K562 (cell line): ENCODE measurements at regions not wholly inside any gene's neighbourhood (a gene's known extent, or its start where the extent isn't known, plus 50 kb on each side); places are given as distances from the start of the nearest gene placed in this dataset.

ENCODE experiments used
- ATAC-seq: fragments of 200-7000 bp; cut with Tn5 transposase; 3 replicates; pipeline ENCODE4 v1.9.1; 2020; ENCODE audit warnings: moderate library complexity
- BruUV-seq: library from RNA; stranded (reverse); fragments of 400-500 nt; replicated peaks from 2 replicates; lab custom pipeline; 2021; lab: Mats Ljungman, UMichigan
- CTCF ChIA-PET: fragments of 300-600 bp; formaldehyde crosslinking; extraction: SDS; loops from one replicate; lab custom pipeline; 2021; ENCODE audit warnings: low intra/inter-chr PET ratio; lab: Yijun Ruan, JAX
- POLR2A ChIA-PET: fragments of 300-600, 350-650 bp; sonication (Branson Sonifier 250); formaldehyde crosslinking; extraction: SDS; loops from one replicate; lab custom pipeline; 2021; ENCODE audit warnings: antibody characterized with exemption, inconsistent platforms; lab: Yijun Ruan, JAX
- DNase-seq, 4 experiments: peaks; one replicate each; pipeline versions ENCODE4 v3.0.0 to v3.0.0-alpha.2; 2011 to 2018; ENCODE audit warnings: low spot score in 3 of 4, mixed read lengths in 3 of 4; ENCODE audit errors: extremely low read depth in 1 of 4
- FAIRE-seq: peaks from 2 replicates; lab custom pipeline; 2011; peaks lifted over from hg19 to GRCh38; lab: Jason Lieb, UNC
- H2AFZ ChIP-seq: 2 replicates; pipeline ENCODE4 v1.6.0; 2011; ENCODE audit warnings: low read depth, low read length, control low read depth, inconsistent platforms
- H3K27ac ChIP-seq: fragments of 200-600 bp; 3 replicates; pipeline ENCODE4 v1.8.0; 2011; ENCODE audit warnings: low read depth, mild to moderate bottlenecking, control low read depth, inconsistent platforms, low read length, moderate library complexity, mixed read lengths; ENCODE audit errors: extremely low read depth
- H3K27me3 ChIP-seq, 2 experiments: fragments of 300-600 bp in 1 of 2; 2 replicates in 1 of 2; 3 replicates in 1 of 2; pipeline versions ENCODE4 v1.6.0 to v1.8.0; 2011; ENCODE audit warnings: inconsistent platforms in 2 of 2, low read length in 2 of 2, mild to moderate bottlenecking in 1 of 2, mixed read lengths in 1 of 2, moderate library complexity in 1 of 2; ENCODE audit not compliant: control insufficient read depth in 2 of 2, insufficient read depth in 2 of 2
- H3K36me3 ChIP-seq: fragments of 300-600 bp; 3 replicates; pipeline ENCODE4 v1.8.0; 2011; ENCODE audit warnings: mild to moderate bottlenecking, low read length, inconsistent platforms; ENCODE audit not compliant: control insufficient read depth, insufficient read depth
- H3K4me1 ChIP-seq, 2 experiments: fragments of 200-600 bp in 1 of 2; replicated peaks in 1 of 2; 2 replicates in 1 of 2; 3 replicates in 1 of 2; pipeline versions ENCODE4 v1.5.1 to v1.8.0; 2011; ENCODE audit warnings: inconsistent platforms in 2 of 2, low read length in 2 of 2, mild to moderate bottlenecking in 1 of 2, mixed read lengths in 1 of 2, moderate library complexity in 1 of 2; ENCODE audit not compliant: control insufficient read depth in 2 of 2, insufficient read depth in 2 of 2
- H3K4me2 ChIP-seq: 2 replicates; pipeline ENCODE4 v1.6.1; 2011; ENCODE audit warnings: low read length, control low read depth, inconsistent platforms, mixed read lengths; ENCODE audit not compliant: insufficient read depth
- H3K4me3 ChIP-seq: fragments of 200-600 bp; sonication (generic), shearing (Covaris generic); 2 replicates; pipeline ENCODE4 v1.5.1; 2016; ENCODE audit warnings: control low read depth, inconsistent platforms
- H3K79me2 ChIP-seq: fragments of 200-600 bp; 3 replicates; pipeline ENCODE4 v1.8.0; 2011; ENCODE audit warnings: low read length, inconsistent platforms; ENCODE audit not compliant: control insufficient read depth, insufficient read depth
- H3K9ac ChIP-seq, 2 experiments: 2 replicates each; pipeline versions ENCODE4 v1.6.0 to v1.6.1; 2011; ENCODE audit warnings: low read depth in 2 of 2, low read length in 2 of 2, control low read depth in 1 of 2, inconsistent platforms in 1 of 2, mild to moderate bottlenecking in 1 of 2, mixed read lengths in 1 of 2; ENCODE audit not compliant: insufficient read depth in 1 of 2
- H3K9me1 ChIP-seq: one replicate; pipeline ENCODE4 v1.6.0; 2011; ENCODE audit warnings: inconsistent platforms, mild to moderate bottlenecking, low read length, moderate library complexity; ENCODE audit not compliant: control insufficient read depth, insufficient read depth
- H3K9me3 ChIP-seq: replicated peaks from 2 replicates; pipeline ENCODE4 v1.5.1; 2011; ENCODE audit warnings: low read depth, low read length, inconsistent platforms; ENCODE audit not compliant: control insufficient read depth, insufficient read depth
- H4K20me1 ChIP-seq: replicated peaks from 2 replicates; pipeline ENCODE4 v1.6.1; 2011; ENCODE audit warnings: low read length, inconsistent platforms, mixed read lengths; ENCODE audit not compliant: control insufficient read depth, insufficient read depth
- AFF1 ChIP-seq, 2 experiments: fragments of 450-650 bp; IDR thresholded peaks; 2 replicates each; pipeline ENCODE4 v1.6.1; 2018; ENCODE audit warnings: mild to moderate bottlenecking in 2 of 2, low read depth in 1 of 2; ENCODE audit not compliant: partially characterized antibody in 2 of 2
- DDX20 ChIP-seq: fragments of 450-650 bp; IDR thresholded peaks from 2 replicates; pipeline ENCODE4 v1.6.1; 2016; ENCODE audit warnings: missing genetic modification characterization, low read depth, mild to moderate bottlenecking, missing compliant biosample characterization, moderate library complexity
- DPF2 ChIP-seq: fragments of 450-650 bp; IDR thresholded peaks from 2 replicates; pipeline ENCODE4 v1.6.1; 2016
- HMBOX1 ChIP-seq: sonication (generic); IDR thresholded peaks from 2 replicates; pipeline ENCODE4 v1.6.1; 2016
- KAT8 ChIP-seq: fragments of 450-650 bp; IDR thresholded peaks from 2 replicates; pipeline ENCODE4 v1.6.1; 2016; ENCODE audit warnings: low read depth, mild to moderate bottlenecking
- MEIS2 ChIP-seq: fragments of 450-650 bp; IDR thresholded peaks from 2 replicates; pipeline ENCODE4 v1.6.1; 2014; ENCODE audit warnings: mild to moderate bottlenecking; ENCODE audit not compliant: partially characterized antibody
- MLLT1 ChIP-seq, 2 experiments: fragments of 450-650 bp; IDR thresholded peaks; 2 replicates each; pipeline ENCODE4 v1.6.1; 2016
- MLX ChIP-seq, 2 experiments: fragments of 450-650 bp in 1 of 2; sonication (generic) in 1 of 2; formaldehyde crosslinking; conservative IDR thresholded peaks; 2 replicates each; pipeline versions ENCODE4 v1.4.0 to v1.8.1; 2020 to 2022; ENCODE audit warnings: mild to moderate bottlenecking in 1 of 2, missing genetic modification reagents in 1 of 2
- NCOA2 ChIP-seq, 2 experiments: fragments of 450-650 bp; IDR thresholded peaks; 2 replicates each; pipeline ENCODE4 v1.6.1; 2018; ENCODE audit warnings: mild to moderate bottlenecking in 2 of 2, moderate library complexity in 1 of 2; ENCODE audit not compliant: partially characterized antibody in 2 of 2
- NCOR1 ChIP-seq: fragments of 450-650 bp; IDR thresholded peaks from 2 replicates; pipeline ENCODE4 v1.6.1; 2016; ENCODE audit warnings: mild to moderate bottlenecking, moderate library complexity
- NR2F6 ChIP-seq: fragments of 450-650 bp; formaldehyde crosslinking; IDR thresholded peaks from 2 replicates; pipeline ENCODE4 v1.4.0; 2020; ENCODE audit warnings: mild to moderate bottlenecking
- PHB ChIP-seq: fragments of 250-450 bp; sonication (Bioruptor Pico); IDR thresholded peaks from 2 replicates; pipeline ENCODE4 v1.5.0; 2021
- POLR2AphosphoS5 ChIP-seq: IDR thresholded peaks from 2 replicates; pipeline ENCODE4 v1.6.1; 2011; ENCODE audit warnings: mild to moderate bottlenecking, low read depth, low read length, moderate library complexity; ENCODE audit not compliant: control insufficient read depth, insufficient read depth
- SNRNP70 ChIP-seq: fragments of 200-400 bp; formaldehyde crosslinking; optimal IDR thresholded peaks from 2 replicates; pipeline ENCODE3; 2017; ENCODE audit warnings: low read depth, low read length
- SREBF2 ChIP-seq: sonication (generic); formaldehyde crosslinking; IDR thresholded peaks from 2 replicates; pipeline ENCODE4 v1.4.0; 2020; ENCODE audit warnings: mild to moderate bottlenecking, missing genetic modification reagents
- ZBTB8A ChIP-seq: fragments of 450-650 bp; IDR thresholded peaks from 2 replicates; pipeline ENCODE4 v1.6.1; 2018; ENCODE audit warnings: mild to moderate bottlenecking, moderate library complexity; ENCODE audit not compliant: partially characterized antibody
- ZNF146 ChIP-seq: IDR thresholded peaks from one replicate; pipeline ENCODE4 v1.6.1; 2018; ENCODE audit warnings: missing compliant biosample characterization; ENCODE audit not compliant: unreplicated experiment
- WGBS: fragments of 100-300 bp; shearing (Covaris generic); methylation state at CpG from one replicate; pipeline ENCODE4 v1.1.6; 2016; ENCODE audit warnings: low coverage, mixed read lengths; ENCODE audit not compliant: insufficient coverage; ENCODE audit errors: missing lambda C conversion rate; 5-methylcytosine and 5-hydroxymethylcytosine counted together
- in situ Hi-C: fragments of 300-500 bp; cut with MboI; formaldehyde crosslinking; loops from 4 replicates; pipeline ENCODE4 v1.15.0; 2018; ENCODE audit warnings: inconsistent platforms, mixed read lengths
- intact Hi-C: fragments of 100-400 bp; cut with micrococcal nuclease; formaldehyde crosslinking; loops from 2 replicates; pipeline ENCODE4 v1.14.2; 2022

- ChIA-PET POLR2A (no interaction called here), CTCF (no interaction called here)
- Histone ChIP-seq H3K9ac (no peak overlapping the region), H2AFZ (no peak overlapping the region), H3K27me3 (no peaks in the 10 kb centered on the region), H3K4me3 (no peak overlapping the region), H3K9me1 (no peaks in the 10 kb centered on the region), H4K20me1 (no peaks in the 10 kb centered on the region), H3K4me2 (no peak overlapping the region), H3K79me2 (peaks cover 9% of the 10 kb centered on the region; the same call in 2 of the 3 replicates), H3K4me1 (peaks cover 0 to 5% of the 10 kb centered on the region in 2 experiments; a peak in 3 of 5 replicates), H3K36me3 (peaks cover 10% of the 10 kb centered on the region; the same call in 1 of the 3 replicates), H3K27ac (no peak overlapping the region), H3K9me3 (no peaks in the 10 kb centered on the region)
- WGBS = 87% methylated on average over 2 of the region's 2 CpGs
- in situ Hi-C loops = no loop called here
- FAIRE-seq = peak; percentile 55
- BruUV-seq = no TSS peak
- no peak for DNase-seq
- no peak for ATAC-seq
- intact Hi-C loops = no loop called here
- TF ChIP-seq NCOR1 (no peak), NR2F6 (CRISPR knock-in tag) (no peak), DDX20 (no peak), ZBTB8A (no peak), MLX (CRISPR knock-in tag; conservative IDR thresholded peaks at IDR 0.05) (no peak), ZNF146 (CRISPR knock-in tag) (no peak), MEIS2 (no peak), MLLT1 (IDR thresholded peaks at IDR 0.05) (no peak), SREBF2 (CRISPR knock-in tag) (no peak), HMBOX1 (no peak), AFF1 (IDR thresholded peaks at IDR 0.05; ENCODE audit: low read depth in 1 of 2, partially characterized antibody in 2 of 2) (no peak), POLR2AphosphoS5 (no peak), PHB (CRISPR knock-in tag) (no peak), KAT8 (no peak), DPF2 (no peak), NCOA2 (IDR thresholded peaks at IDR 0.05; ENCODE audit: partially characterized antibody in 2 of 2) (no peak), SNRNP70 (no peak)
Measured at GRCh38 chr12:127113945-127114344, 1153.0 kb upstream of the TMEM132C start.
